ENCODE measurements at regions not wholly inside any gene's neighbourhood (a gene's known extent, or its start where the extent isn't known, plus 50 kb on each side); places are given as distances from the start of the nearest gene placed in this dataset.
A peak's percentile ranks its signal among the peaks of the same experiment; 100 is the strongest.

GRCh38 chrX:2552621-2553201 lies 51.9 kb upstream of the DHRSX start:
- peak overlapping the region; percentile 50 for H3K27ac Mint-ChIP-seq
- H3K4me3 Mint-ChIP-seq: no peak overlapping the region
- H3K27me3 Mint-ChIP-seq (ENCODE audit: low read depth): no peaks in the 10 kb centered on the region
- ChIA-PET CTCF (no interaction called here), POLR2A (no interaction called here)
- TF ChIP-seq CDX4 (CRISPR knock-in tag; IDR thresholded peaks at IDR 0.05; ENCODE audit: borderline replicate concordance): no peak
- no peak for TF ChIP-seq ATF3 (CRISPR knock-in tag; conservative IDR thresholded peaks at IDR 0.05)
- TF ChIP-seq SMAD4 (CRISPR knock-in tag; IDR thresholded peaks at IDR 0.05): no peak
- no peak for TF ChIP-seq TEAD4 (CRISPR knock-in tag; IDR thresholded peaks at IDR 0.05)
- TF ChIP-seq TEAD1 (CRISPR knock-in tag; IDR thresholded peaks at IDR 0.05): no peak
- no peak for TF ChIP-seq HMGA2 (CRISPR knock-in tag; IDR thresholded peaks at IDR 0.05)
- no peak for TF ChIP-seq NFATC4 (CRISPR knock-in tag; IDR thresholded peaks at IDR 0.05)
- TF ChIP-seq ATF1 (CRISPR knock-in tag; IDR thresholded peaks at IDR 0.05): no peak
- TF ChIP-seq USF1 (CRISPR knock-in tag; IDR thresholded peaks at IDR 0.05): no peak
- TF ChIP-seq GRHL2 (CRISPR knock-in tag; IDR thresholded peaks at IDR 0.05; ENCODE audit: insufficient replicate concordance, severe bottlenecking): no peak
- TF ChIP-seq RELA (CRISPR knock-in tag; IDR thresholded peaks at IDR 0.05; ENCODE audit: borderline replicate concordance): no peak
- no peak for TF ChIP-seq ZNF416 (CRISPR knock-in tag; IDR thresholded peaks at IDR 0.05)
- no peak for TF ChIP-seq SOX15 (CRISPR knock-in tag; IDR thresholded peaks at IDR 0.05)
- TF ChIP-seq CREM (CRISPR knock-in tag; IDR thresholded peaks at IDR 0.05): no peak
- no peak for TF ChIP-seq AFF4 (CRISPR knock-in tag; IDR thresholded peaks at IDR 0.05; ENCODE audit: borderline replicate concordance)
- no peak for DNase-seq (ENCODE audit: low spot score)
- no peak for ATAC-seq
- peaks cover 8% of the 10 kb centered on the region for H3K36me3 Mint-ChIP-seq
- H3K9me3 Mint-ChIP-seq: peaks cover 30% of the 10 kb centered on the region
- peaks cover 44% of the 10 kb centered on the region for H3K4me1 Mint-ChIP-seq

GRCh38 chrX:2550328-2551020 lies 49.7 kb upstream of the DHRSX start:
- peaks cover 41% of the 10 kb centered on the region for H3K9me3 Mint-ChIP-seq
- H3K4me1 Mint-ChIP-seq: peaks cover 40% of the 10 kb centered on the region
- no peak for DNase-seq (ENCODE audit: low spot score)
- peaks cover 24% of the 10 kb centered on the region for H3K36me3 Mint-ChIP-seq
- ChIA-PET CTCF (no interaction called here), POLR2A (no interaction called here)
- 0 out of 2 replicates have a peak, but pooled peaks cover 2% of the 10 kb centered on the region for H3K27me3 Mint-ChIP-seq (ENCODE audit: low read depth)
- ATAC-seq: no peak
- no peak overlapping the region for H3K4me3 Mint-ChIP-seq
- no peak overlapping the region for H3K27ac Mint-ChIP-seq
- no peak for TF ChIP-seq CREB1 (CRISPR knock-in tag; IDR thresholded peaks at IDR 0.05)
- TF ChIP-seq STAT6 (CRISPR knock-in tag; conservative IDR thresholded peaks at IDR 0.05; ENCODE audit: low read depth): no peak
- TF ChIP-seq ERG (CRISPR knock-in tag; IDR thresholded peaks at IDR 0.05): no peak
- no peak for TF ChIP-seq USF2 (CRISPR knock-in tag; IDR thresholded peaks at IDR 0.05)
- no peak for TF ChIP-seq PRDM15 (CRISPR knock-in tag; IDR thresholded peaks at IDR 0.05)
- TF ChIP-seq GABPB1 (CRISPR knock-in tag; IDR thresholded peaks at IDR 0.05): no peak

Measured in WTC11 (cell line).